OCI-LY3 (cell line): ENCODE measurements at regions not wholly inside any gene's neighbourhood (a gene's known extent, or its start where the extent isn't known, plus 50 kb on each side); places are given as distances from the start of the nearest gene placed in this dataset.

Experiments used
- CTCF ChIP-seq: fragments of 200-600, 300-600 bp; sonication (generic); IDR thresholded peaks from 2 replicates; pipeline ENCODE4 v1.5.1; 2014; ENCODE audit warnings: antibody characterized with exemption, low read length, low read depth
- EZH2phosphoT487 ChIP-seq: fragments of 200-600 bp; shearing (Covaris generic); IDR thresholded peaks from 2 replicates; pipeline ENCODE4 v1.6.1; 2018; ENCODE audit warnings: antibody characterized with exemption, mixed run types, low read depth

- TF ChIP-seq CTCF (no peak), EZH2phosphoT487 (no peak)
These were observed 116.5 kb upstream of the ALDH1A3 start for GRCh38 chr15:100762913-100763834.
